NOMO-1 (cell line): ENCODE measurements at regions not wholly inside any gene's neighbourhood (a gene's known extent, or its start where the extent isn't known, plus 50 kb on each side); places are given as distances from the start of the nearest gene placed in this dataset.
A peak's percentile ranks its signal among the peaks of the same experiment; 100 is the strongest.
"Not testable (repeated sequence)": the region's sequence is repeated elsewhere in the genome, so short reads cannot be mapped to it uniquely, and the experiment has no call there.

Experiments used
- DNase-seq, 2 experiments: peaks; one replicate each; lab custom pipeline; 2025; ENCODE audit not compliant: unreplicated experiment in 2 of 2; lab: John Stamatoyannopoulos, UW

- DNase-seq, result no peak
These were observed 52.6 kb upstream of the ICA1 start for GRCh38 chr7:8314566-8314965.

- DNase-seq, result no peak
These were observed 57.1 kb upstream of the ICA1 start for GRCh38 chr7:8319115-8319514.

- DNase-seq, result no peak
These were observed 58.2 kb upstream of the ICA1 start for GRCh38 chr7:8320174-8320573.

GRCh38 chr7:8321312-8321711 is 59.3 kb upstream of the ICA1 start:
- DNase-seq, result no peak

- no peak for DNase-seq
These were observed 60.7 kb upstream of the ICA1 start for GRCh38 chr7:8322667-8323066.

- DNase-seq, result no peak
These were observed 63.1 kb upstream of the ICA1 start for GRCh38 chr7:8325067-8325466.

- no peak for DNase-seq
These were observed 65.2 kb upstream of the ICA1 start for GRCh38 chr7:8327199-8327598.

GRCh38 chr7:8338206-8338605 is 76.2 kb upstream of the ICA1 start:
- DNase-seq, result no peak

- DNase-seq, result no peak
These were observed 81.6 kb upstream of the ICA1 start for GRCh38 chr7:8343556-8343955.

GRCh38 chr7:8347395-8347794 is 85.4 kb upstream of the ICA1 start:
- DNase-seq, result not testable (repeated sequence)

- not testable (repeated sequence) for DNase-seq
These were observed 81.8 kb upstream of the NXPH1 start for GRCh38 chr7:8351654-8352053.

GRCh38 chr7:8353991-8354390 is 79.4 kb upstream of the NXPH1 start:
- DNase-seq, result no peak

- DNase-seq, result no peak
These were observed 78.9 kb upstream of the NXPH1 start for GRCh38 chr7:8354503-8354902.

- DNase-seq, result no peak
These were observed 77.3 kb upstream of the NXPH1 start for GRCh38 chr7:8356071-8356470.

- DNase-seq, result no peak
These were observed 75.9 kb upstream of the NXPH1 start for GRCh38 chr7:8357536-8357935.

GRCh38 chr7:8360564-8361153 is 72.8 kb upstream of the NXPH1 start:
- DNase-seq, result no peak

- peak in 1 of 2 experiments; percentile 42 for DNase-seq
These were observed 70.6 kb upstream of the NXPH1 start for GRCh38 chr7:8362723-8363369.

- no peak for DNase-seq
These were observed 69.9 kb upstream of the NXPH1 start for GRCh38 chr7:8363407-8364015.

- DNase-seq, result no peak
These were observed 67.8 kb upstream of the NXPH1 start for GRCh38 chr7:8365499-8366110.

GRCh38 chr7:8368007-8368406 is 65.4 kb upstream of the NXPH1 start:
- not testable (repeated sequence) for DNase-seq

GRCh38 chr7:8371742-8372141 is 61.7 kb upstream of the NXPH1 start:
- DNase-seq, result no peak

- no peak for DNase-seq
These were observed 59.6 kb upstream of the NXPH1 start for GRCh38 chr7:8373851-8374250.
